Activated T-cell treated with anti-CD3 and anti-CD28 coated beads, Interleukin-2, amount 50 U/mL, for 48 hours (primary cell): ENCODE measurements at regions not wholly inside any gene's neighbourhood (a gene's known extent, or its start where the extent isn't known, plus 50 kb on each side); places are given as distances from the start of the nearest gene placed in this dataset.

Experiments
- DNase-seq, 2 experiments: peaks; one replicate each; pipeline ENCODE4 v3.0.0-alpha.2; 2020

DNA sequence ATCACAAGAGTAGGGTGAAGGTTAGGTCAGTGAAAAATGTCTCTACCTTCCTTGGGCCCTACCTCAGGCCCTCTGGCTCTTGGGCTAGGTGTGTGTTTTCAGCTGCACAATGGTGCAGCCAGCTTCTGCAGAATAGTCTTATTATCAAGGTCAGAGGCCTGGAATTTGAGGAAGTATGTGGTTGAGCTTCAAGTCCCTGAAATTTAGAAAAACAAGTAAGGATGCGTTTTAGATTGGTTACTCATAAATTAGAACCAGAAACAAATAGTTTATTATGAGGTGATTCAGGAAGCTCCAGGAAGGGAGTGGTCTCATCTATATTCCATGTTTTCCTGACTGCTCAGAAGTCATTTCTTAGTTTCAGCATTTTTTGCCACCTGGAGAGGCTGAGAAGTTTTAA, 204.2 kb upstream of the CELF4 start:
- no peak for DNase-seq

- no peak for DNase-seq
Measured at GRCh38 chr18:37764541-37765288, 199.1 kb upstream of the CELF4 start.

DNA sequence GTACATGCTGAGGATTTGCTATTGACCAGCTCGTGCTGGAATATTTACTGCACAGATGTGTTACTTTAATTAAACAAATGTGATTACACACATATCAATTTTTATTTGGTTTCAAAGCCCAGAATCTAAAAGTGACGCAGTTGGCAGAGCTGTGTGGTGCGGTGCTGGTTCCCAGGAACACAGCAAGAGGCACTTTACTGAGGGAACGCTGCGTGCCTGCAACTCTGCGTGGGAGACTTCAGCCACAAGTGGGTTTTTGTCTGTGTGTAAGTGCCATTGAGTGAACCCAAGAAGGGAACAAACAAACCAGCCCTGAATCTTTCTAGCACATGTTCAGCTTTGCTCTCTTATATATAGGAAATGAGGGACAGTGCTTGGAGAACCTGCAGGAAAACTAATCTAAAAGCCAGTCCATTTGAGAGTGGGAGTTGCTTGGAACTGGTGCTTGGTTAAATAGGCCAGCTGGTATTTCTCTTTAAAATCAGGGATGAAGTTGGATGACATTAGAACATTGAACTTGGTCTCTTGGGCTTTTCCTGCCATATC, 196.6 kb upstream of the CELF4 start:
- DNase-seq, result no peak

GRCh38 chr18:37754141-37754540, 188.5 kb upstream of the CELF4 start:
- DNase-seq, result no peak

GRCh38 chr18:37742436-37742835, 176.8 kb upstream of the CELF4 start:
- no peak for DNase-seq

DNA sequence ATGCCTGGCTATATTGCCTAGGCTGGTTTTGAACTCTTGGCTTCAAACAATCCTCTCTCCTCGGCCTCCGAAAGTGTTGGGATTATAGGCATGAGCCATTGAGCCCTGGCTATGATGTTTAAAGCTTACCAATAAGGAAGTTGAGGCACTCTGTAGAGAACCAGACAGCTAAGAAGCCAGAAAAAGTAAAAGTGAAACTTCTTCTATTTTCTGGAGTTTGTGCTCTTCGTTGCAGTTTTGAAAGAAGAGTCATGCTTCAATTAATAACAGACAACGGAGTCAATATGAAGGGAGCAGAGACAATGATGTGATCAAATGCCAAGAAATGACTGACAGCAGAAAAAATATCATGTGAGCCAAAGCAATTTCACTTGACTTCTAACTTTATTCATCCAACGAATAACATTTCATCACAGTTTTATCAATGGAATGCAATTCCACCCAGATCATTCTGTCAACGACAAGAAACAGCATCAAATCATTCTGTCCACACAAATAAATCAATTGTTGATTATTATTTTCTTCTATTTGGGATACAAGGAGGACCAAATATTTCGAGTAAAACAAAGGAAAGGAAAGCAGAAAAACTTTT, 175.5 kb upstream of the CELF4 start:
- DNase-seq, result no peak

- DNase-seq, result no peak
Measured at GRCh38 chr18:37734406-37734805, 168.8 kb upstream of the CELF4 start.

GRCh38 chr18:37729716-37730115, 164.1 kb upstream of the CELF4 start:
- DNase-seq, result no peak

DNA sequence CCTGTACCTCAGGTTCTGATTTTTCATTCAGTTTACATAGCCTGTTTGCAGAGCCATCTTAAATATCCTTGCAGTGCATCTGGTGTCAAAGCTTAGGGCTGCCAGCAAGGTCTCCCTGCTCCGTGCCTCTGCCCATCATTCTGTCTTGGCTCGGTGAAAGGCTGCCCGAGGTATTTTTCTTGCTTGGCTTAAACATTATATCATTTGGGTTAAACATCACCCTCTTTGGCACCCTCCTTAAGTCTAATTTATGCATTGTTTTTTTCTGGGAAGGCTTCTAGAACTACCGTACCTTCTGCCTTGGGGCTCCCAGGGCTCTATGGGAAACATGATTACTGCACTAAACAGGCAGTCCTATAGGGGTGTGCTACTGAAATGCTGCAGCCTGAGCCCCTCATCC, 158.6 kb upstream of the CELF4 start:
- DNase-seq, result no peak

DNA sequence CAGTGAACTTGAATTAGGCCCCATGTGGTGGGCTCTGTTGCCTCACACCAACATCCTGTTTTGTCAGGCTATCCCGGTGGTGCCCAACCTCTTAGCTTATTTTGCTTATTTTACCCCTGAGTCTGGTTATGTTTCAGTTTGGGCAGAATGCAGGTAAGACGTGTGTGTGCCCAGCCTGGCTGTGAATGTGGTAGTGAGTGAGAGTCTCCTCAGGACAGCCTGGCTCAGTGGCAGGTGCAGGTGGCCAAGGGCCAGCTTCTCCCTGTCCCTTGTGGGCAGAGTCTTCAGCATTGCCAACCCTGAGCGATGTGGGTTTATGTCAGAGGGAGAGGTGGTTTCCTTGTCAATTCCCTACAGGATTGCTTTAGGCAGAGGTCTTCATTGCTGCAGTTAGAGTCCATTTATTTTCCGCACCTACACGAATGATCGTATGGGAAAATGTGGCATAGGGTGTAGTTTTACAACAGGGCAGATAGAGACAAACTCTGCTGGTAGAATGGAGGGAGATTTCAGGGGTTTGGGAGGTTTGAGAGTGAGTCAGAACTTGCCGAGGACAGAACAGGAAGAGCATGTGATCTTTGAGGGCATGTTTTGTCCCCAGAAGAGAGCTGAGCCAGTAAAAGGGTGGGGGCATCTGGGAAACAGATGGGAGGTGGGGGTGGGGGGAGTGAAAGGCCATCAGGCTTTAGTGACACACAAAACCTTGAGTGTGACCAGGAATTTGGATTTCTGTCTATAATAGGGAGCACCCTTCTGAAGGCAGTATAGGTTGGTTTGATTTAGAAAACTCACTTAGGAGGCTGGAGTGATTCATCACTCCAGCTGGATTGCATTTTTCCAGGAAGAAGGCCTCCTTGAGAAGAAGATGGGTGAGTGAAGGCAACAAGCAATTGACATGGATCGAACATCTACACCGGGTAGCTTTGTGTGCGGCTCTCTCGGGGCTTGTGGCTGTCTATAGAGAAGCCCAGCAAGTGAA, 156.2 kb upstream of the CELF4 start:
- DNase-seq, result no peak

- DNase-seq, result no peak
Measured at GRCh38 chr18:37720663-37721062, 155.1 kb upstream of the CELF4 start.

DNA sequence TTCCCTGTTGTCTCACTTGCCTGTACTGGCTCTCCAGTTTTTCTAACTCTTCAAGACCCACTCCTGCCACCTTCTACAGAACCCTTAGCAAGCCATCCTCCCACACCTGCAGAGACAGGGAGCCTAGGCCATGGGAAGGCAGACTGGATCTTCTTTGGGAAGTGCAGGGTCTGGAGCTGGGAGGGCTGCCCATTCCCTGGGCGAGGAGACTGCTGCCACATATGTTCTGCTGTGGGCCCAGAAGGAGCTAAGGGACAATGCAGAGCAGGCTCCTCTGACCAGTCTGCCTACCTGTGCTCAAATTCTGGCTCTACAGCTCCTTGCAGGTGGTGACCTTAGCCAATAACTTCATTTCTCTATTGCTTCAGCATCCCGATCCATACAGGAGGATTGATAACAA, 152.1 kb upstream of the CELF4 start:
- no peak for DNase-seq

DNA sequence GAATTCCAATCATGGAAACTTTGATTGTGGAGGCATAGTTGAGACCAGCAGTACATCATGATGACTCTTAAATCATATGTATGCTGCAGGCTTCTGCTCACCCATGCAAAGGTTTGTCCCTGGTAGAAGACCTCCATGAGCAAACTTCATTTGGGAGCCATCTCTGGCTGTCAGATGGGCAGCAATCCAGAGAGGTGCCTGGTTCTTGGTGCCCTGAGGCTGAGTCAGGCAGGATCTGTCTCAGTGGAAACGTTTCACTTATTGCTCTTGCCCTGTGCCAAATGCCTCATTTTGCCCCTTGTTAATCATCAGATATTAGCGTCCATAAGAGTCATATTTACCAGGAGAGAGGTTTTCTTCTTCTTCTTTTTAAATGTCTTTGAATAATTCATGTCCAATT, 151.5 kb upstream of the CELF4 start:
- no peak for DNase-seq

DNA sequence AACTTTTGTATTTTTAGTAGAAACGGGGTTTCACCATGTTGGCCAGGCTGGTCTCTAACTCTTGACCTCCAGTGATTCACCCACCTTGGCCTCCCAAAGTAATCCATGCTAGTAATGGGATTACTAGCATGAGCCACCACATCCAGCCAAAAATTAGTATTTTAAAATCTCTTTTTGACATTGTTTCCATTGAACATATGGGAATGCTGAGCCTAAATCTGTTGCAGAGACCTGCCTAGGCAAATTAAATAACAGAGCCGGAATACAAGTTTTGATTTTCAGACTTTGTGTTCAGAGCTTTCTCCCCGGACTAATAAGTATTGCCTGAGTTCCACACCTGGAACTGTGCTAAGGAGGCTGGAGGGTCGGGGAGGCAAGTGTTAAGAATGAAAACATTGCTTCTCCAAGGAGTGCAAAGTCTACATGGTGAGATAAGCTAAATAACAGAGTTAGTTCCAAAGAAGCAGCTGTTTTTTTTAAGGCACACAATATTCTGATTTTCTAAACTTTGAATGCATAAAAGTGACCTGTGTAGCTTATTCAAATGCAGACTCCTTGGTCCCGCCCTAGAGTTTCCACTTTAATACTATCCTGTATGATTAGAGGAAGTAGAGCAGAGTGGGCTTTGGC, 150.6 kb upstream of the CELF4 start:
- no peak for DNase-seq

GRCh38 chr18:37714691-37715090, 149.1 kb upstream of the CELF4 start:
- DNase-seq, result no peak

DNA sequence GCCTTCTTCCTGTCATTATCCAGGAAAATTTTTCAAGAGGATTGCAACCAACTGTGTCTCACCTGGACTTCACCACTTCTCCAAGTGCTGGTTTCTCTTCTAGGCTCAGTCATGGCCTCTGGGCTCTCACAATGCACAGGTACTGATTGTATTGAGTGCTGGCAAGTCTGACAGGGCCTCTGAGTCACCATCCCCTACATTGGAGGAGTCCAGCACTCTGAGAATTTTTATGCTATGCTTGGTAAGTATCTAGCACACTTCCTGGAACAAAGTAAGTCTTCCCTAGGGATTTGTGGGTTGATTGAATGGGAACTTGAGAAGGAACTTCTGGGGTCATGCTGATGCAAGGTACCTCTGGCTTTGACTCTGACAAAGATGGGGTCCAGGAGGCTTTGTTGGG, 147.2 kb upstream of the CELF4 start:
- DNase-seq, result no peak

DNA sequence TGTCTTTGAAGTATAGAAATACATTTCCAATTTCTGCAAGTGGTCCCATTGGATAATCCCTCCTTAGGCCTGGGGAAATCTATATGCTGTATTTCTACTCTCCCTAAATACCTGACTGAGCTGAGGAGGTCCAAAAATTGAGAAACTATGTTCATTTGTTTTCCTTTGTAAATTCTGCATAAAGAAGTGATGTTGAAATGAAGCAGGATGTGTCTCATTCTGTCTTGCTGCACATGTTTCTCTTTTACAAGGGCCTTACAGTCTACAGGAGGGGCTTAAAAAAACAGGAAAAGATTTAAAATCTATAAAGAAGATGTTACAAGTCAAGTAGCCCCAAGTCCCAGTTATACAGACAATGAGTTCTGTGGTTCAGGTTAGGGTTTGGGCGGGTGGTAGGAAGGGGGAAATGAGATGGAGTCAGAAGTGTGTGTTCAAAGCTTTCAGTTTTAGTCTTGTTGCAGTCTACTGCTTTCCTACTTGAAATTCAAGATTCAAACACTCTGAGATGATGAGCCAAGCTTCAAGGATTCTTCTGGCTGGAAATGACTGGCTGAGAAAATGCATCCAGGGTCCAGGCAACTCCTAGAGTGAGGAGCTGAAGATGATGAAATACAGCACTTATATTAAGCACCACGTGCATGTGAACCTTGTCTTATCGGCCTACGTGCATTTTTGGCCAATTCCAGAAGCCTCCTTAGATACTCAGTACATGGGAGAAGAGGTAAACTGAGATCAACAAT, 146.3 kb upstream of the CELF4 start:
- no peak for DNase-seq

GRCh38 chr18:37710726-37711125, 145.1 kb upstream of the CELF4 start:
- DNase-seq, result no peak

DNA sequence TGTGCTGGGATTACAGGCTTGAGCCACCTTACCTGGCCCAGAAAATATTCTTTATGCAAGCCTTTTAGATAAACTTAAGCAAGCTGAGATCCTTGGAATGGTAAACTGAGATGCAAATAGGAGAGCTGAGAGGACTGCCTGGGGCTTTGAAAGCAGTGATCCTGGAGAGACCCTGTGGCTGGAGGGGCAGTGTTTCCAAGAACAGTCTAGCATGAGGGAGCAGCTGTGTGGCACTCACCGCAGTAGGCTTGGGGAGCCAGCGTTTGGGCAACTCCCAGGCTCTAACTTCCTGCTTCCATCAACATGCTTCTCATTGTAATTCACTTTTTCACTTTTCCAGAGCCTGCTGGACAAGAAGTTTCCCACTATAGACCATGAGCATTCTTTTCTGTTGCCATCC, 144.1 kb upstream of the CELF4 start:
- no peak for DNase-seq

- no peak for DNase-seq
Measured at GRCh38 chr18:37705016-37705415, 139.4 kb upstream of the CELF4 start.

DNA sequence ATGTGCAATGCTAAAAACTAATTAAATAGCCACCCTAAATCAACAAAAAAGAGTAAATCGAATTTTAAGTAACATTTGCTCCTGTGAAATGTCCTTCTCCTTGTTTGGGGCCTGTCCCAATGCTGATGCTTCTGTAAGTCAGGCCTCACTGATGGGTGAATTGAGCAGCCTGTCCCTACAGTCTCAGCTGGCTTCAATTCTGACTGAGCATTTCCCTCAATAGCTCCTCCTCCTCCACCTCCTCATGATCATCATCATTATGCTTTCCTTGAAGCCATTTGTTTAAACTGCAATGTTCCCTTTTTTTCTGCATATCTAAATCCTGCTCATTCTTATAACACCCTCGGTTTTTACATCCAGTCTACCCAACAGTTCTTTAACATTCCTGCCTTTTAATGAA, 137.2 kb upstream of the CELF4 start:
- no peak for DNase-seq

GRCh38 chr18:37701967-37702366, 136.4 kb upstream of the CELF4 start:
- no peak for DNase-seq
